K562 (cell line): ENCODE measurements at regions not wholly inside any gene's neighbourhood (a gene's known extent, or its start where the extent isn't known, plus 50 kb on each side); places are given as distances from the start of the nearest gene placed in this dataset.

Source experiments
- CEBPG ChIP-seq, 3 experiments: fragments of 200-800 bp in 1 of 3; sonication (Bioruptor generic) in 1 of 3; sonication (generic) in 1 of 3; formaldehyde crosslinking in 1 of 3; IDR thresholded peaks in 2 of 3; conservative IDR thresholded peaks in 1 of 3; 2 replicates each; pipeline versions ENCODE4 v1.6.1 to v1.8.0; 2016 to 2022; ENCODE audit warnings: missing compliant biosample characterization in 2 of 3, missing genetic modification characterization in 2 of 3, mild to moderate bottlenecking in 1 of 3, missing genetic modification reagents in 1 of 3
- JUNB ChIP-seq: fragments of 450-650 bp; formaldehyde crosslinking; conservative IDR thresholded peaks from 2 replicates; pipeline ENCODE4 v1.4.0; 2020; ENCODE audit warnings: mild to moderate bottlenecking
- JUND ChIP-seq, 2 experiments: IDR thresholded peaks; 2 replicates in 1 of 2; 3 replicates in 1 of 2; pipeline ENCODE4 v1.6.1; 2011; ENCODE audit warnings: borderline replicate concordance in 2 of 2, low read depth in 2 of 2, low read length in 2 of 2, improper control_type of control experiment in 1 of 2, missing biosample characterization in 1 of 2, missing genetic modification characterization in 1 of 2, missing genetic modification reagents in 1 of 2
- L3MBTL2 ChIP-seq: fragments of 450-650 bp; IDR thresholded peaks from 2 replicates; pipeline ENCODE4 v1.6.1; 2016; ENCODE audit warnings: mild to moderate bottlenecking, moderate library complexity
- LEF1 ChIP-seq: fragments of 450-650 bp; IDR thresholded peaks from 2 replicates; pipeline ENCODE4 v1.6.1; 2016; ENCODE audit warnings: mild to moderate bottlenecking
- MAFF ChIP-seq: IDR thresholded peaks from 2 replicates; pipeline ENCODE4 v1.6.1; 2012; ENCODE audit warnings: low read length, improper control_type of control experiment
- MCM7 ChIP-seq, 2 experiments: fragments of 450-650 bp; IDR thresholded peaks; 2 replicates each; pipeline ENCODE4 v1.6.1; 2016 to 2018
- SREBF1 ChIP-seq: fragments of 150-350 bp; IDR thresholded peaks from 2 replicates; pipeline ENCODE4 v1.6.1; 2014; ENCODE audit warnings: antibody characterized with exemption, low read depth, low read length, borderline replicate concordance
- TCF7L2 ChIP-seq: fragments of 150-350 bp; IDR thresholded peaks from 2 replicates; pipeline ENCODE4 v1.6.1; 2016; ENCODE audit warnings: low read depth, mild to moderate bottlenecking, low read length, moderate library complexity
- TEAD4 ChIP-seq, 2 experiments: sonication (generic) in 1 of 2; formaldehyde crosslinking in 1 of 2; IDR thresholded peaks; 2 replicates each; pipeline versions ENCODE4 v1.6.1 to v1.8.0; 2012 to 2022; ENCODE audit warnings: borderline replicate concordance in 1 of 2, inconsistent platforms in 1 of 2, low read length in 1 of 2, mild to moderate bottlenecking in 1 of 2, missing genetic modification reagents in 1 of 2
- ZNF184 ChIP-seq: sonication (generic); formaldehyde crosslinking; IDR thresholded peaks from 2 replicates; pipeline ENCODE4 v1.5.0; 2020; ENCODE audit warnings: missing genetic modification reagents
- ZNF263 ChIP-seq: sonication (generic); formaldehyde crosslinking; IDR thresholded peaks from 2 replicates; pipeline ENCODE4 v1.8.0; 2022; ENCODE audit warnings: mild to moderate bottlenecking, missing genetic modification reagents, borderline replicate concordance
- ZNF561 ChIP-seq: fragments of 450-650 bp; formaldehyde crosslinking; conservative IDR thresholded peaks from 2 replicates; pipeline ENCODE4 v1.4.0; 2020; ENCODE audit warnings: mild to moderate bottlenecking, moderate library complexity

DNA sequence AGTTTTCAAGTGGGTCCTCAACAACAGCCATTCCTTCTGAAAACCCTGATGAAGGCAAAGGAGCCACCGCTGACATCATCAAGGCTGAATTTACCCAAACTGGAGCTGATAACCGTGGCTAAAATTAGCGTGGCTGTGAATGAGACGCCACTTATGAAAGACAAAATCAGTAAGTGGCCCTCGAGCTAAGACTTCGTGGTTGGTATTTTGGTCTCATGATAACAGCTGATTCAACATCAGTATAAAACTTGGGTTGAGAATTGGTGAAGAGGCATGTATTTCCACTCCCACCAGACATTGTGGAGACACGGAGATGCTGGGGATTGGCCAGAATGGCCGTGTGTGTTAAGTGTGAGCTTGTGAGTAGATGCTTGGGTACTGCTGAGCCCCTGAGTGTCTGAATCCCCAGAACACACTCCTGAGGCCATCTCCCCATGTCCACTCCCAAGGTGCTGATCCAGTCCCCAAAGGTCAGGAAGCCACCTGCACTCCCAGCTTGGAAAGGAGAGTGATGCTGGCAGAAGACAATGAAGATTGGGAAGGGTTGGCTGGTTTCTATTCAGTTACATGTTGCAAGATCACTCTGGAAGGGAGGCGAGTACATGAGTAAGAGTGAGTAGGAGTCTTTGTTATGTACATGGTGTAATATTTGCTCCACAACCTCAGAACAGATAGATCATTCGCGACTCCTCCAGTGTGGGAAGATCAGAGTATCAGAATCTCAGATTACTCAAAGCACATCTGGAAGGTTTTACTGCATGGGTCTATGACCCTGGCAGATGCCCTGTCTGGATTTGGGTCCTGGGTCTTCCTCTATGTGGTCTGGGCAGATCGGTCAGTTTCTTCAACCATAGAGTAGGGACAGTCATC, 207.7 kb downstream of the HS3ST3A1 start (continued):
- TF ChIP-seq TCF7L2 (no peak), MCM7 (IDR thresholded peaks at IDR 0.05) (no peak), TEAD4 (IDR thresholded peaks at IDR 0.05; ENCODE audit: low read length) (no peak), TEAD4 (CRISPR knock-in tag; IDR thresholded peaks at IDR 0.05; ENCODE audit: borderline replicate concordance) (no peak), JUND (IDR thresholded peaks at IDR 0.05; ENCODE audit: borderline replicate concordance, low read depth, low read length) (peak; percentile 13; the same call in 1 of the 2 replicates), JUND (tag; IDR thresholded peaks at IDR 0.05; ENCODE audit: borderline replicate concordance, low read depth, low read length) (peak; percentile 31; the same call in 1 of the 3 replicates), SREBF1 (no peak), JUNB (CRISPR knock-in tag) (no peak), ZNF263 (CRISPR knock-in tag) (no peak), LEF1 (no peak), L3MBTL2 (peak; percentile 41; the same call in 1 of the 2 replicates), CEBPG (CRISPR knock-in tag; IDR thresholded peaks at IDR 0.05) (no peak), CEBPG (tag; conservative IDR thresholded peaks at IDR 0.05 in 1 of 2, IDR thresholded peaks at IDR 0.05 in 1 of 2) (0 out of 4 replicates have a peak, but pooled peaks of 1 of the 2 experiments have one; percentile 31), ZNF184 (CRISPR knock-in tag) (no peak), MAFF (no peak), ZNF561 (CRISPR knock-in tag) (no peak)
